DMS114 treated with DMSO at 0.1 percent for 48 hours (cell line): ENCODE measurements at regions not wholly inside any gene's neighbourhood (a gene's known extent, or its start where the extent isn't known, plus 50 kb on each side); places are given as distances from the start of the nearest gene placed in this dataset.
"Not testable (repeated sequence)": the region's sequence is repeated elsewhere in the genome, so short reads cannot be mapped to it uniquely, and the experiment has no call there.

ENCODE experiments used
- DNase-seq: peaks from one replicate; lab custom pipeline; 2025; ENCODE audit not compliant: unreplicated experiment; lab: John Stamatoyannopoulos, UW

DNA sequence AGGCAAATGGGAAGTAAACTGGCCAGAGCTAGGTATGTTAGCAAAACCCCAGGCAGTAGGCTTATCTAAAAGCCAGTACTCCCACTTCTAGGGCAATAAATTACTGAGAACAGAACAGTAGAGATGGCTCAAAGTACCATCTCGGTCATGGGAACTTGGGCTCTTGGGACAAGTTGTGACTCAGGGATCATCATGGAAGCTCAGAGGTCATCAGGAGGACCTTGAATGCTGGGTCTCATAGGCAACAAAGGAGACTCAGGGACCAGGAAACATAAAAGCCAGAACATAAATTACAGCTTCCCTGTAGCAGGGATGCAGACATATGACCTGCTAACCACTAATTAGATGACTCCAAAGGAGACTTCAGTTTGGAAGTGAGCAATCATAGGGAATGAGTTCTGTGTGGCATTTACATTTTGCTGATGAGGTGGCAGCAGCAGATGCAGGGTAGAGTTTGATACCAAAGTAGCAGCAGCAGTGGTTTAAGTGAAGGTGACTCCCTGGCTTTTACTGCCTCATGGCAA lies 97.6 kb upstream of the SCAF11 start:
- no peak for DNase-seq

DNA sequence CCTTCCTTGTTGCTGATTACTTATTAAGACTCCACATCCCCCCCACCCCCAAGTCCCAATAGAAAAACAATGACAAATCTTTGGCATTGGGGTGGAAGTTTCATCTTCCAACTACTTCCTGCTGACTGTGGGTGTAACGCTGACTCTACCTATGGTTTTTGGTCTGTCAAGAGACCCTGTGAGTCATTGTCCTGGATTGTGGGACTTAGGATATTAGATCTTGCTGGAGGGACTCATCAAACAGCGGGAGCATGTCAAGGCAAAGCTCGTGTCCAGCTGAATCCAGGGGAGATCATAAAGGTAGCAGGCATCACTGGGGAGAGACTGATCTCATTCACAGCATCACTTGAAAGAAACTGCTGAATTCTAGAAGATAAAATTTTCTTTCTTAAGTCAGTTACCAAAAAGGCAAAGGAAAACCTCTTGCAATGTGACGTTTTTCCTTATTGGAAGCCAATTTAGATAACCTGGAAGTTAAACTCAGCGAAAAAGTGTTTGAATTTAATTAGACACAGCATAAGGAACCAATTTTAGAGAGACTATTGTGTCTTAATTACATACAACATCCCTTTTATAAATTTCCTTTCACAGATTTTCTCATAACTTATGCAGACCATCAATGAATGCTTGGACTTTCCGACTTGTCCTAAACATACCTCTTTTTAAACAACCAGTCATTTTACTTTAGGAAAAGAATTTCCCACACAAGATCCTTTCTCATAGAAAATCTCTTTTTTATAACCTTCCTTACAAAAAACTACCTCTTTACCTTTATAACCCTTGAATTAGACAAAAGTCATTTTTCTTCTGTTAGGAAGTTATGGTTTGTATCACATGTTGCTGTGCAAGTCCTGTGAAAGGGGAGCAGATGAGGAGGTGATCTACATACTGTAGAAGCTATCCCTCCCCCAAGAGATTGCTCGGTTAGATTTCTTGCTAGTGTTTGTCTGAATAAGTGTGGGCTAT lies 94.6 kb upstream of the SCAF11 start:
- peak; percentile 16 for DNase-seq

- DNase-seq: no peak
Observed at GRCh38 chr12:46082490-46083200, 92.3 kb upstream of the SCAF11 start.

DNA sequence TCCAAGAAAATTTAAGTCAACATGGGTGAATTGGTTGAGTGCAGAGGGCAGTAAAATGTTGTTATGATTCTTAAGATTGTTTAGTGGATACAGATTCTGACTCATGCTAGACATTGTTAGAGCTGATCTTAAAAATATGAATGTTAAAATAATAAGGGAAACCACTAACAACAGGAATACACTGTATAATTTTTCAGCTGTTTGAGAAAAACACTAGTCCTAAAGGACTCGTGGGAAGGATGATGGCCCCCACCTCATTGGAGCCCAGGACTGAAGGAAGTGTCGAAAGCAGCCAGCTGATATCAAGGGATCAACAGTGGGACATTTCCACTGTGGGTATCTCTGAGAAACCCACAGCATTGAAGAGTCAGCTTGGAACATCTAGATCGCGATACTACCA lies 82.9 kb upstream of the SCAF11 start:
- no peak for DNase-seq

DNA sequence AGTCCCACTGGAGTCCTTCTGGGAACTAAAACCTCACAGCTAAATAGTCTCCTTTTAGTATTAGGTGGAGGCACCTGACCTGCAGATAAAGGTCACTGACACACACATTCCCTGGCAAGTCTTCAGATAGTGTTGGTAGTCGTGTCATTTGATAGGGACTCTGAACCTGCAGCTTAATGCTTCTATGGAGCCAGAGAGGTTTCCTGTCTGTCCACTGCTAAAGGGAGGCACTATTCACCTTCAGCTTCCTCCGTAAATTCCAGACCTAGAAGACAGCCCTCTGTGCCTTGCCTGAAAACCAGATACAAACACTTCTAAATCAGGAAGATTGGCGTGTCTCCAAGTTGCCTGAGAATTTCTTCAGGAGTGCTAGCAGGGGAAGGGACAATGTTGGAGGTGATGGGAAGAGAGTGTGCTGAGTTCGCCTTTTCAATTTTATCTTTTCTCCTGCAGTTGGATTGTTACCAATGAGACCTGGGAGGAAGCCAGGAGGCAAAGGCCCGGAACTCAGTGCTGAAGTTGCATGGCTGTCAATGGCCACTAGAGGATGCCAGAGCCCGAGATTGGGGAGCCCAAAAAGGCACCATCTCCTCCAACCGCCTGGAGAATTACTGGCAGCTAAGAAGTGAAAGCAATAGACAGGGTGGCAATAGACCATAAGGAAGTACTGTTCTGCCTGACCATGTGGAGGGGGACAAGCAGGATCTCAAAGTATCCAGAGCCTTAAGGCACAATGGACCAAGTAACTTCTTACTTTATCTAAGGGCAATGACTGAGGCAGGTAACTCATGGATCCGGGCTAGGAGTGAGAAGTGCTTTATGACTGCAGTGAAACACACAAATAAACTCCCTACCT lies 81.6 kb upstream of the SCAF11 start:
- DNase-seq: peak; percentile 72

DNA sequence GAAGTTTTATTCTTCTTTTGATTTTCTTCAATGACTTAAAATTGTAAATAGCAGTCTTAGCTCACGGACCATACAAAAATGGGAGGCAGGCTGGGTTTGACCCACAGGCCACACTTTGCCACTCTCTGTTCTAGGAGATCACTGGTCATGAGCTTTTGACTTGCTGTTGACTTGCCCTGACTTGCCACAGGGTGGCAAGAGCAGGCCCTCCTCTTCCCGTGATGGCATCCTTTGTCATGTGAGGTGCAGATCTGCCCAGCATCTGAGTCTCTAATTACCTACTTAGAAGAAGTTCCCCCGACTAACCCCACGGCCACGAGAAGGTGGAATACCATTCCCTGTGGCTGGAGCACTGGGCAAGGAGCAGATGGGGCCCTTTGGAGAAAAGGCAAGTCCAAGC lies 81.0 kb upstream of the SCAF11 start:
- DNase-seq: no peak

- DNase-seq: no peak
Observed at GRCh38 chr12:46067094-46067493, 76.7 kb upstream of the SCAF11 start.

GRCh38 chr12:46065412-46066166 lies 75.2 kb upstream of the SCAF11 start:
- no peak for DNase-seq

GRCh38 chr12:46064548-46064947 lies 74.2 kb upstream of the SCAF11 start:
- DNase-seq: no peak

DNA sequence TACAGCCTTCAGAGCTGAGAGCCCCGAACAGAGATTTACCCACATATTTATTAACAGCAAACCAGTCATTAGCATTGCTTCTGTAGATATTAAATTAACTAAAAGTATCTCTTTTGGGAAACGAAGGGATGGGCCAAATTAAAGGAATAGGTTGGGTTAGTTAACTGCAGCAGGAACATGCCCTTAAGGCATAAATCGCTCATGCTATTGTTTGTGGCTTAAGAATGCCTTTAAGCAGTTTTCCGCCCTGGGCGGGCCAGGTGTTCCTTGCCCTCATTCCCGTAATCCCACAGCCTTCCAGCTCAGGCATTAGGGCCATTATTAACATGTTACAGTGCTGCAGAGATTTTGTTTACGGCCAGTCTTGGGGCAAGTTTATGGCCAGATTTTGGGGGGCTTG lies 68.3 kb upstream of the SCAF11 start:
- DNase-seq: not testable (repeated sequence)

- no peak for DNase-seq
Observed at GRCh38 chr12:46050805-46051204, 60.4 kb upstream of the SCAF11 start.

- DNase-seq: no peak
Observed at GRCh38 chr12:46049665-46050064, 59.3 kb upstream of the SCAF11 start.

DNA sequence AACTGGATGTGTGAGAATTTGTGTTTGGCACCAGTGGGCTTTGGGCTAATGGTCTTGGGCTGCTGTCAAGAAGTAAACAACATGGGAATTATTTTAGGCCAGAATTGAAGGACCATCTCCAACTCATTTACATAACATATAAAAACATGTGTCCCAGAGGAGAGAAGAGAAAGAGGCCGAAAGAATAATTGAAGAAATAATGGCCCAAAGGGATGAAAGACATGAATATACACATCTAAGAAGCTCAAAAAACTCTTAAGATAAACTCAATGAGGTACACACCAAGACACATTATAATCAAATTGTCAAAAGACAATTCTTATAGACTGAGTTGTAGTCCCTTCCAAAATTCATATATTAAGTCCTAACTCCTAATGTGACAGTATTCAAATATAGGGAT lies 56.1 kb upstream of the SCAF11 start:
- DNase-seq: no peak

GRCh38 chr12:46043972-46044520 lies 53.7 kb upstream of the SCAF11 start:
- no peak for DNase-seq
